Thyroid gland (tissue), 4 donors: ENCODE measurements at regions not wholly inside any gene's neighbourhood (a gene's known extent, or its start where the extent isn't known, plus 50 kb on each side); places are given as distances from the start of the nearest gene placed in this dataset.

ENCODE experiments used
- POLR2A ChIP-seq, 2 donors: fragments of 450-650 bp; IDR thresholded peaks; one replicate each; pipeline ENCODE4 v1.6.1; 2017; ENCODE audit warnings: antibody characterized with exemption in 2 of 2, mild to moderate bottlenecking in 2 of 2, moderate library complexity in 1 of 2
- TF ChIP-seq, protein P1 (sequence below), 6 experiments: fragments of 200-600 bp in 3 of 6; fragments of 450-650 bp in 3 of 6; sonication (generic) in 3 of 6; IDR thresholded peaks; one replicate each; pipeline ENCODE4 v1.5.1; 2016 to 2019; ENCODE audit warnings: antibody characterized with exemption in 6 of 6, mild to moderate bottlenecking in 2 of 6, inconsistent platforms in 1 of 6, moderate library complexity in 1 of 6

DNA sequence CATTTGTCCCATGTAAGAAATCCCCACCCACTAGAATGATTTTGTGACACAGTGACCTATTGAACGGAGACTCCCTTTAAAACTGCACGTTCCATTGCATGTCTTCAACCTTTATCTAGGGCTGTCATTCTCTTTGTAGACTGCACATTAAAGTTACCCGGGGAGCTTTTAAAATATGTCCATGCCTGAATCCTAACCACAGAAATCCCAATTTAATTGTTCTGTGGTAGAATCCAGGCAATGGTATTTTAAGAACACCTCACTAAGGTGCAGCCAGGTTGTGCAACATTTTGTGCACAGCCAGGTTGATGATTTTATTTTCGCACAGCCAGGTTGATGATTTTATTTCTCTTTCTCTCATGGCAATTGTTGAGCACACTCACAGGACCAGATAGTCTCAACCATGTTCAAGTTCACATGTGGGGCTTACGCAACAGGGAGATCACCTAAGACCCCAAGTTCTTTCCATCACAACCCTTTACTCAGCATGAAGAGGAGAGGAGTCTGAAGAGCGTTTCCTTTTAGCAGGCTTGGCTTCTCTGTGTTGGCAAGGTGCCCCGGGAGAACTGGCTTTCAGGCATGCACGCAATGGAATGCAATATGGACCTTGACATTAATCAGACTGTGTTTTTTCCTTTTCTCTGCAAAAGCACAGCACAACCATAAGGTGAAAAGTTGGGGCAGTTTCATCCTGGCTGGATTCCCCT is 467.3 kb upstream of the ETAA1 start:
- TF ChIP-seq, protein P1, sequence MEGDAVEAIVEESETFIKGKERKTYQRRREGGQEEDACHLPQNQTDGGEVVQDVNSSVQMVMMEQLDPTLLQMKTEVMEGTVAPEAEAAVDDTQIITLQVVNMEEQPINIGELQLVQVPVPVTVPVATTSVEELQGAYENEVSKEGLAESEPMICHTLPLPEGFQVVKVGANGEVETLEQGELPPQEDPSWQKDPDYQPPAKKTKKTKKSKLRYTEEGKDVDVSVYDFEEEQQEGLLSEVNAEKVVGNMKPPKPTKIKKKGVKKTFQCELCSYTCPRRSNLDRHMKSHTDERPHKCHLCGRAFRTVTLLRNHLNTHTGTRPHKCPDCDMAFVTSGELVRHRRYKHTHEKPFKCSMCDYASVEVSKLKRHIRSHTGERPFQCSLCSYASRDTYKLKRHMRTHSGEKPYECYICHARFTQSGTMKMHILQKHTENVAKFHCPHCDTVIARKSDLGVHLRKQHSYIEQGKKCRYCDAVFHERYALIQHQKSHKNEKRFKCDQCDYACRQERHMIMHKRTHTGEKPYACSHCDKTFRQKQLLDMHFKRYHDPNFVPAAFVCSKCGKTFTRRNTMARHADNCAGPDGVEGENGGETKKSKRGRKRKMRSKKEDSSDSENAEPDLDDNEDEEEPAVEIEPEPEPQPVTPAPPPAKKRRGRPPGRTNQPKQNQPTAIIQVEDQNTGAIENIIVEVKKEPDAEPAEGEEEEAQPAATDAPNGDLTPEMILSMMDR (IDR thresholded peaks at IDR 0.05), result no peak
- no peak for TF ChIP-seq POLR2A (IDR thresholded peaks at IDR 0.05)
